MM.1S (cell line): ENCODE measurements at regions not wholly inside any gene's neighbourhood (a gene's known extent, or its start where the extent isn't known, plus 50 kb on each side); places are given as distances from the start of the nearest gene placed in this dataset.

Experiments
- DNase-seq: peaks from one replicate; pipeline ENCODE4 v3.0.0-alpha.2; 2015
- H2AFZ ChIP-seq: fragments of 300-600 bp; sonication (generic); 2 replicates; pipeline ENCODE4 v1.6.0; 2016; ENCODE audit warnings: antibody characterized with exemption, low read length
- H3F3A ChIP-seq: fragments of 300-600 bp; sonication (generic); 2 replicates; pipeline ENCODE4 v1.6.1; 2016; ENCODE audit warnings: mild to moderate bottlenecking, antibody characterized with exemption, low read length, moderate library complexity, mixed read lengths; ENCODE audit not compliant: insufficient read depth
- H3K27ac ChIP-seq: fragments of 300-600 bp; sonication (generic); 2 replicates; pipeline ENCODE4 v1.5.1; 2016; ENCODE audit warnings: mild to moderate bottlenecking, low read length
- H3K27me3 ChIP-seq: fragments of 300-600 bp; sonication (generic); replicated peaks from 2 replicates; pipeline ENCODE4 v1.6.0; 2016; ENCODE audit warnings: low read length; ENCODE audit not compliant: insufficient read depth
- H3K36me3 ChIP-seq: fragments of 300-600 bp; sonication (generic); replicated peaks from 2 replicates; pipeline ENCODE4 v1.6.1; 2016; ENCODE audit warnings: mild to moderate bottlenecking, low read length, mixed read lengths; ENCODE audit not compliant: insufficient read depth
- H3K4me1 ChIP-seq: fragments of 300-600 bp; sonication (generic); 2 replicates; pipeline ENCODE4 v1.6.1; 2016; ENCODE audit warnings: low read length, mixed read lengths
- H3K4me2 ChIP-seq: fragments of 300-600 bp; sonication (generic); 2 replicates; pipeline ENCODE4 v1.6.0; 2016; ENCODE audit warnings: low read depth, low read length
- H3K4me3 ChIP-seq: fragments of 300-600 bp; sonication (generic); 2 replicates; pipeline ENCODE4 v1.5.1; 2016; ENCODE audit warnings: low read length, mixed read lengths
- H3K79me2 ChIP-seq: fragments of 300-600 bp; sonication (generic); 2 replicates; pipeline ENCODE4 v1.6.1; 2016; ENCODE audit warnings: mixed run types, low read length, mixed read lengths
- H3K9ac ChIP-seq: fragments of 300-600 bp; sonication (generic); 2 replicates; pipeline ENCODE4 v1.6.1; 2016; ENCODE audit warnings: low read length, mixed read lengths
- H3K9me2 ChIP-seq: fragments of 300-600 bp; sonication (generic); replicated peaks from 2 replicates; pipeline ENCODE4 v1.6.1; 2016; ENCODE audit warnings: mild to moderate bottlenecking, low read length, mixed read lengths; ENCODE audit not compliant: insufficient read depth
- H3K9me3 ChIP-seq: fragments of 300-600 bp; sonication (generic); replicated peaks from 2 replicates; pipeline ENCODE4 v1.6.1; 2016; ENCODE audit warnings: mild to moderate bottlenecking, low read length, mixed read lengths; ENCODE audit not compliant: insufficient read depth
- H4K20me1 ChIP-seq: fragments of 300-600 bp; sonication (generic); 2 replicates; pipeline ENCODE4 v1.6.1; 2016; ENCODE audit warnings: mild to moderate bottlenecking, low read length, moderate library complexity, mixed read lengths; ENCODE audit not compliant: insufficient read depth
- CTCF ChIP-seq: fragments of 300-600 bp; sonication (generic); IDR thresholded peaks from 2 replicates; pipeline ENCODE4 v1.5.1; 2016; ENCODE audit warnings: antibody characterized with exemption, low read length, mixed read lengths
- EZH2 ChIP-seq: fragments of 300-600 bp; sonication (generic); optimal IDR thresholded peaks from 2 replicates; pipeline ENCODE3; 2017; ENCODE audit warnings: low read depth, mild to moderate bottlenecking, antibody characterized with exemption, low read length, mixed read lengths
- EZH2phosphoT487 ChIP-seq: fragments of 300-600 bp; sonication (generic); IDR thresholded peaks from 2 replicates; pipeline ENCODE4 v1.6.1; 2018; ENCODE audit warnings: antibody characterized with exemption, low read length

- peaks cover 65% of the 10 kb centered on the region for H3K27me3 ChIP-seq
- no peak overlapping the region for H3K4me3 ChIP-seq
- no peaks in the 10 kb centered on the region for H3K4me1 ChIP-seq
- no peaks in the 10 kb centered on the region for H3K79me2 ChIP-seq
- H3K9me3 ChIP-seq: no peaks in the 10 kb centered on the region
- H3K9ac ChIP-seq: no peak overlapping the region
- H3K27ac ChIP-seq: no peak overlapping the region
- 0 out of 2 replicates have a peak, but pooled peaks cover 6% of the 10 kb centered on the region for H3F3A ChIP-seq
- DNase-seq: no peak
- no peaks in the 10 kb centered on the region for H4K20me1 ChIP-seq
- H2AFZ ChIP-seq: no peak overlapping the region
- TF ChIP-seq EZH2 (no peak), CTCF (no peak), EZH2phosphoT487 (no peak)
- H3K4me2 ChIP-seq: no peak overlapping the region
- no peaks in the 10 kb centered on the region for H3K36me3 ChIP-seq
- H3K9me2 ChIP-seq: no peaks in the 10 kb centered on the region
Observed at GRCh38 chr1:2891923-2892448, 90.5 kb upstream of the TTC34 start.

GRCh38 chr1:2893473-2894120 lies 92.1 kb upstream of the TTC34 start:
- Histone ChIP-seq H2AFZ (no peak overlapping the region), H3K9ac (no peak overlapping the region), H3K36me3 (no peaks in the 10 kb centered on the region), H3K27me3 (peaks cover 76% of the 10 kb centered on the region), H3K79me2 (no peaks in the 10 kb centered on the region), H3K9me3 (no peaks in the 10 kb centered on the region), H4K20me1 (no peaks in the 10 kb centered on the region), H3K27ac (no peak overlapping the region), H3K4me2 (no peak overlapping the region), H3K4me1 (no peaks in the 10 kb centered on the region), H3K9me2 (no peaks in the 10 kb centered on the region), H3K4me3 (no peak overlapping the region), H3F3A (0 out of 2 replicates have a peak, but pooled peaks cover 6% of the 10 kb centered on the region)
- TF ChIP-seq EZH2: no peak
- TF ChIP-seq EZH2phosphoT487: no peak
- TF ChIP-seq CTCF: no peak
- DNase-seq: no peak

DNA sequence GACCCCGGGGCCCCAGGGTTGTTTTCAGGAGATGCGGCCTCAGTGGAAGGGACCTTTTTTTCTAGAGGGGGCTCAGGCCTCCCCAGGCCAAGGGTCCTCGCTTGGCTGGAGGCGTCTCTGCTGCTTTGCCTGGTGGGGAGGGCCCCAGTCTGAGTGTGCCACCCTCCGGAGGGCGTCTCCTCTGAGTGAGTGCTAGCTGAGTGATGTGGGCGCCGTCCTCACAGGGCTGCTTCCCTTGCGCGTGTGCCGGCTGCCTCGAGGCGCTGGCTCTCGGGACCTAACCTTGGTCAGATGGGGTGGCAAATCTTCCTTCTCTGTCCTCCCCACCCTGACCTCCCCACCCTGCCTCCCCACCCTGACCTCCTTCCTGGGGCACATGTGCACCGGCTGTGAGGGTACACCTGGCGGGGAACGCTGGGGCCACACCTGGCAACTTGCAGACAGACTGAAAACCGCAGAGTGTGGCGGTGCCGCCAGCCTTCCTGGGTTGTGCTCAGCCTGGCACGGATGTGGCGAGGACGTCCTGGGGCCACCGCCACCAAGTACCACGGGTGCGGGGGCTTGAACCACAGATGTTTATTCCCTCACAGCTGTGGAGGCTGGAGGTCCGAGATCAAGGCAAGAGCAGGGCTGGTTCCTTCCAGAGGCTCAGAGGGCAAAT lies 93.0 kb upstream of the TTC34 start:
- Histone ChIP-seq H2AFZ (no peak overlapping the region), H3K9me3 (no peaks in the 10 kb centered on the region), H4K20me1 (no peaks in the 10 kb centered on the region), H3F3A (0 out of 2 replicates have a peak, but pooled peaks cover 6% of the 10 kb centered on the region), H3K9me2 (no peaks in the 10 kb centered on the region), H3K36me3 (no peaks in the 10 kb centered on the region), H3K4me3 (no peak overlapping the region), H3K27ac (no peak overlapping the region), H3K79me2 (no peaks in the 10 kb centered on the region), H3K9ac (no peak overlapping the region), H3K4me1 (no peaks in the 10 kb centered on the region), H3K27me3 (peaks cover 74% of the 10 kb centered on the region), H3K4me2 (no peak overlapping the region)
- no peak for TF ChIP-seq CTCF
- DNase-seq: peak; percentile 18
